Heart left ventricle (tissue), 13 donors: ENCODE measurements at regions not wholly inside any gene's neighbourhood (a gene's known extent, or its start where the extent isn't known, plus 50 kb on each side); places are given as distances from the start of the nearest gene placed in this dataset.

Experiments
- POLR2A ChIP-seq, 2 donors: fragments of 450-650 bp; IDR thresholded peaks; one replicate each; pipeline ENCODE4 v1.6.1; 2017; ENCODE audit warnings: antibody characterized with exemption in 2 of 2, mild to moderate bottlenecking in 2 of 2, moderate library complexity in 2 of 2
- TF ChIP-seq, protein P1 (sequence below), 12 donors: fragments of 200-600 bp; sonication (generic) in 4 of 12; IDR thresholded peaks; one replicate each; pipeline versions ENCODE4 v1.5.0 to v1.8.0; 2018 to 2022; ENCODE audit warnings: antibody characterized with exemption in 12 of 12, mild to moderate bottlenecking in 5 of 12
- donor health status: ischemic (EF 13 %, LVEDD 7.1; RV severe dilation, severe dysfunction).
- donor health status: DM: no; HTN: yes; CAD: no.
- donor health status: DM: no; HTN: no; CAD: no.
- donor health status: ischemic (EF 25% LVEDD 6.9; RV normal size, moderate dysfunction).
- donor health status: ischemic (EF 25% LVEDD 5.7; RV mildly dilated, moderate dysfunction).
- donor health status: ischemic (EF 35%, LVEDD 5.7; RV mildly dilated, moderate dysfunction).
- donor health status: nonischemic (EF 11% LVEDD 7.7; RV severe dilation, severe dysfunction).
- donor health status: DM: yes; HTN: yes; CAD: no.
- donor health status: PGD.
- donor health status: ischemic (EF 29% LVEDD 5.4; RV normal size, mild dysfunction).
- donor health status: nonischemic (EF 23%, LVEDD 6.1; RV moderate dilation, normal function).

DNA sequence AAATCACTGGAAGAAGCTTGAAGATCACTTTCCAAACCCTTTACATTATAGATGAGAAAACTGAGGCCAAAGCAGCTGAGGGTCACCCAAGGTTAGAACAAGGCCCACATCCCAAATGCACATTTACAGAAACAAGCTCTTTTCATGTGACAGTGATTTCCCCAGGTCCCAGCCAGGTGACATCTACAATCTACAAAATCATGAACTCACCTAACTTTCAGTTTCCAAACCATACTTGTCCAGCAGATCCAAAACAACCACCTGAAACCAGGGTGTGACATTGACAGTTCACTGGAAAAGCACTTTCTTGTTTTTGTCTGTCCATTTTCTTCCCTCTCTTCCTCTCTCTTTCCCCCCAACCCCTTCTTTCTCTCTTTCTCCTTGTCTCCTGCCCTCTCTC lies 132.2 kb upstream of the PRICKLE2 start:
- TF ChIP-seq POLR2A (IDR thresholded peaks at IDR 0.05) = no peak
- TF ChIP-seq, protein P1, sequence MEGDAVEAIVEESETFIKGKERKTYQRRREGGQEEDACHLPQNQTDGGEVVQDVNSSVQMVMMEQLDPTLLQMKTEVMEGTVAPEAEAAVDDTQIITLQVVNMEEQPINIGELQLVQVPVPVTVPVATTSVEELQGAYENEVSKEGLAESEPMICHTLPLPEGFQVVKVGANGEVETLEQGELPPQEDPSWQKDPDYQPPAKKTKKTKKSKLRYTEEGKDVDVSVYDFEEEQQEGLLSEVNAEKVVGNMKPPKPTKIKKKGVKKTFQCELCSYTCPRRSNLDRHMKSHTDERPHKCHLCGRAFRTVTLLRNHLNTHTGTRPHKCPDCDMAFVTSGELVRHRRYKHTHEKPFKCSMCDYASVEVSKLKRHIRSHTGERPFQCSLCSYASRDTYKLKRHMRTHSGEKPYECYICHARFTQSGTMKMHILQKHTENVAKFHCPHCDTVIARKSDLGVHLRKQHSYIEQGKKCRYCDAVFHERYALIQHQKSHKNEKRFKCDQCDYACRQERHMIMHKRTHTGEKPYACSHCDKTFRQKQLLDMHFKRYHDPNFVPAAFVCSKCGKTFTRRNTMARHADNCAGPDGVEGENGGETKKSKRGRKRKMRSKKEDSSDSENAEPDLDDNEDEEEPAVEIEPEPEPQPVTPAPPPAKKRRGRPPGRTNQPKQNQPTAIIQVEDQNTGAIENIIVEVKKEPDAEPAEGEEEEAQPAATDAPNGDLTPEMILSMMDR (IDR thresholded peaks at IDR 0.05) = no peak
